Fibroblast of mammary gland (primary cell): ENCODE measurements at regions not wholly inside any gene's neighbourhood (a gene's known extent, or its start where the extent isn't known, plus 50 kb on each side); places are given as distances from the start of the nearest gene placed in this dataset.
"Not testable (repeated sequence)": the region's sequence is repeated elsewhere in the genome, so short reads cannot be mapped to it uniquely, and the experiment has no call there.

Experiments
- DNase-seq: peaks from one replicate; pipeline ENCODE4 v3.0.0-alpha.2; 2010; ENCODE audit warnings: low read depth
- H3K4me3 ChIP-seq: 2 replicates; pipeline ENCODE4 v1.5.1; 2011; ENCODE audit warnings: low read depth, mild to moderate bottlenecking, low read length, moderate library complexity; ENCODE audit not compliant: control insufficient read depth
- TF ChIP-seq, protein P1 (sequence below): conservative IDR thresholded peaks from 2 replicates; pipeline ENCODE4 v1.5.1; 2011; ENCODE audit warnings: low read depth, low read length, inconsistent platforms; ENCODE audit not compliant: control insufficient read depth, insufficient read depth

DNA sequence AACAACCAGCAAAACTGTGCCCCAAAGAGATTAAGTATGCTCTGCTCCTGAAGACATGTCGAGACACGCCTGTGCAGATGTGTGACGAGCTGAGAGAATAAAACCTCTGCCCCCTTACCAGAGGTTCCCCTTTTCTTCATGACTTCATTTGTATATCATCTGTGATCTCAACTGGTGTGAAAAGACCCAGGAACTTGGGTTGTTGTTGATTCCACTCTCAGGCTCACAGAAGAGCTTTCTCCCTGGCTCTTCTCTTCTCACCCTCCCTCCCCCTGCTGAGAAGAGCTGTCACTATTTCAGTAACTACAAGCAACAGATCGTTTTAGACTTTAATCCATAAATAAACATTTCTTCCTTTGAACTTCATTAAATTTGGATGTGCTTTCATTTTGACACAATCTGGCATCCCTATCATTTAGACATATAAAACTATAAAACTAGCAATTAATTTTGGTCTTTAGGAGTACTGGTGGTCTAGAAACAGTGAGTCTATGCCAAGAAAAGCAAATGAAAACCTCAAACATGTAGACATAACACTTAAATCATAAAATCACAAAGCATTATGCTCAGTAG, 179.3 kb upstream of the FZD8 start:
- TF ChIP-seq, protein P1, sequence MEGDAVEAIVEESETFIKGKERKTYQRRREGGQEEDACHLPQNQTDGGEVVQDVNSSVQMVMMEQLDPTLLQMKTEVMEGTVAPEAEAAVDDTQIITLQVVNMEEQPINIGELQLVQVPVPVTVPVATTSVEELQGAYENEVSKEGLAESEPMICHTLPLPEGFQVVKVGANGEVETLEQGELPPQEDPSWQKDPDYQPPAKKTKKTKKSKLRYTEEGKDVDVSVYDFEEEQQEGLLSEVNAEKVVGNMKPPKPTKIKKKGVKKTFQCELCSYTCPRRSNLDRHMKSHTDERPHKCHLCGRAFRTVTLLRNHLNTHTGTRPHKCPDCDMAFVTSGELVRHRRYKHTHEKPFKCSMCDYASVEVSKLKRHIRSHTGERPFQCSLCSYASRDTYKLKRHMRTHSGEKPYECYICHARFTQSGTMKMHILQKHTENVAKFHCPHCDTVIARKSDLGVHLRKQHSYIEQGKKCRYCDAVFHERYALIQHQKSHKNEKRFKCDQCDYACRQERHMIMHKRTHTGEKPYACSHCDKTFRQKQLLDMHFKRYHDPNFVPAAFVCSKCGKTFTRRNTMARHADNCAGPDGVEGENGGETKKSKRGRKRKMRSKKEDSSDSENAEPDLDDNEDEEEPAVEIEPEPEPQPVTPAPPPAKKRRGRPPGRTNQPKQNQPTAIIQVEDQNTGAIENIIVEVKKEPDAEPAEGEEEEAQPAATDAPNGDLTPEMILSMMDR, result no peak
- DNase-seq, result no peak
- H3K4me3 ChIP-seq, result no peak overlapping the region

DNA sequence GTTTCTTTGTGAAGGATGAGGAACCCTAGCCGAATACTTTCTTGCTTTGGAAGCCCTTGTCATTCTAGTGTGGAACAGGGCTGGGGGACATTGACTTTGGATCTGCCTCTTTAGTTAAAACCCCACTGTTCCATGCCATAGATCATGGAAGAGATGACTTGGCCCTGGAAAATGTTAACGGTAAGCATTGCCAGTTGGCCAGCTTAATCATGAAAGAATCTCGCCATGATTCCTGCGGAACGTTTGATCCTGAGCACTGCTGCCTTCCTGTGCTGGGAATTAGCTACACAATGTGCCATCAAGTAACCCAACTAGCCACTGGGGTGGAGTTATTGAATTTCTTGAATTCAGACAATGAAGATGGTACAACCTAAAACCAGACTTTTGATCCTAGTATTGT, 177.6 kb upstream of the FZD8 start:
- DNase-seq, result no peak
- no peak overlapping the region for H3K4me3 ChIP-seq
- TF ChIP-seq, protein P1, result no peak

GRCh38 chr10:35819011-35819410, 176.9 kb upstream of the FZD8 start:
- TF ChIP-seq, protein P1, result no peak
- no peak overlapping the region for H3K4me3 ChIP-seq
- no peak for DNase-seq

GRCh38 chr10:35817109-35817508, 175.0 kb upstream of the FZD8 start:
- not testable (repeated sequence) for DNase-seq, H3K4me3 ChIP-seq

- H3K4me3 ChIP-seq, result no peak overlapping the region
- DNase-seq, result no peak
Measured at GRCh38 chr10:35813219-35813618, 171.1 kb upstream of the FZD8 start.

DNA sequence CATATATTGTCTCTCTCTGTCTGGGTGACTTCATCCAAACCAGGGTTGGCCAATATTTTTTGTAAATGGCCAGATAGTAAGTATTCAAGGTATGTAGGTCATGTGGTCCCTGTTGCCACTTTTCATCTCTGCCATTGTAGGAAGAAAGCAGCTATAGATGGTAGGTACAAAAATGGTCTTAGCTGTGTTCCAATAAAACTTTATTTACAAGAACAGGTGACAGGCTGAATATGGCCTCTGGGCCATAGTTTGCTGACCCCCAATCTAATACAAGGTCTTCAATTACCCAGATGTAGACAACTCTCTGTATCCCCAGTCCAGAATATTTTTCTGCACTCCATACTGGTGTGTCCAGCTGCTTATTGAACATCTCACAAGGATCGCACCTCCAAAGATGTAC, 166.2 kb upstream of the FZD8 start:
- no peak for DNase-seq
- TF ChIP-seq, protein P1, result no peak
- no peak overlapping the region for H3K4me3 ChIP-seq

More at GRCh38 chr10:35813219-35813618, 171.1 kb upstream of the FZD8 start:
- TF ChIP-seq, protein P1, result no peak

DNA sequence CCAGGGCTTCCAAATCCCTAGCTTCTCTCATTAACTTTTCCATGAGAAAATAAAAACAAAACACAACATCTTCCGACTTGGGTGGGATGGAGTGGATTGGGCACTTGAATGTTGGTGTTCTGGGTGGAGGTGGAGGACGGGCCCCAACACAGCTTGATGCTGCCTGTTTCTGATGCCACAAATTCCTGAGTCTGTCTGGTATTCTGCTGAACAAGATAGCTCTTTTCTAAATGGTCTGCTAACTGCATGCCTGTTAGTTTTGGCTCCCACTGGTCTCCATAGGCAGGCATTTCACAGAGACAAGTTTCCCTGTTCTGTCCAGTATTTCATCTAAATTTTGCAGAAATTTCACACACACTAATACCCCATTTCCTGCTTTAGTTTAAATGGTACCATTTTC, 160.9 kb upstream of the FZD8 start:
- no peak for DNase-seq
- TF ChIP-seq, protein P1, result no peak
- H3K4me3 ChIP-seq, result no peak overlapping the region
